ENCODE measurements at regions not wholly inside any gene's neighbourhood (a gene's known extent, or its start where the extent isn't known, plus 50 kb on each side); places are given as distances from the start of the nearest gene placed in this dataset.

DNA sequence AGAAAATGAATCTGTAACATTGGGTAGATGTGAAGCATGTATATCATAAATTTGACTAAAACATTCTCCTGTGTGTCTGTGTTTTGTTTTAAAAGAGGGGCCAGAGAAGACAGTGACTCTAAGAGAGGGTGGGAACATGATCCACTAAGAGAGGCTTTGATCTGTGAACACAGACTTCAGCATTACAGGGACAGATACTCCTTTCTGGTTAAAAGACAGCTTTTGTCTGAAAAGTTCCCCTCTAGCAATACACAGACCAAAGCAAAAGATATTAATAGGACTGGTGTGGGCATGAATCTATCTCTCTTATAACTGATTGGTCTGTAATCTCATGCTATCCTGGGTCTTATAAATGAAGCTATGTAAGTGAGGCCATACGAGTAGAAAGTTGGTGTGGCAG, 150.9 kb downstream of the NUDT12 start:
- Histone ChIP-seq H3F3A (ENCODE audit: insufficient read depth, low read length) (no peaks in the 10 kb centered on the region), H3K27ac (ENCODE audit: low read depth, low read length, poor library complexity, severe bottlenecking) (no peak overlapping the region), H3K27me3 (ENCODE audit: insufficient read depth, low read length) (no peaks in the 10 kb centered on the region), H3K9me3 (ENCODE audit: low read length) (no peaks in the 10 kb centered on the region), H2AFZ (ENCODE audit: low read length) (no peak overlapping the region), H3K9ac (ENCODE audit: low read length) (no peak overlapping the region), H3K9me2 (ENCODE audit: low read depth, low read length) (no peaks in the 10 kb centered on the region), H4K20me1 (ENCODE audit: insufficient read depth, low read length) (no peaks in the 10 kb centered on the region), H3K4me1 (ENCODE audit: insufficient read depth, low read length, severe bottlenecking) (no peaks in the 10 kb centered on the region), H3K4me3 (ENCODE audit: low read depth, low read length, poor library complexity, severe bottlenecking) (no peak overlapping the region), H3K36me3 (ENCODE audit: insufficient read depth, low read length) (no peaks in the 10 kb centered on the region), H3K4me2 (ENCODE audit: low read length) (no peak overlapping the region), H3K79me2 (ENCODE audit: insufficient read depth, low read length) (no peaks in the 10 kb centered on the region)
- TF ChIP-seq, protein P1, sequence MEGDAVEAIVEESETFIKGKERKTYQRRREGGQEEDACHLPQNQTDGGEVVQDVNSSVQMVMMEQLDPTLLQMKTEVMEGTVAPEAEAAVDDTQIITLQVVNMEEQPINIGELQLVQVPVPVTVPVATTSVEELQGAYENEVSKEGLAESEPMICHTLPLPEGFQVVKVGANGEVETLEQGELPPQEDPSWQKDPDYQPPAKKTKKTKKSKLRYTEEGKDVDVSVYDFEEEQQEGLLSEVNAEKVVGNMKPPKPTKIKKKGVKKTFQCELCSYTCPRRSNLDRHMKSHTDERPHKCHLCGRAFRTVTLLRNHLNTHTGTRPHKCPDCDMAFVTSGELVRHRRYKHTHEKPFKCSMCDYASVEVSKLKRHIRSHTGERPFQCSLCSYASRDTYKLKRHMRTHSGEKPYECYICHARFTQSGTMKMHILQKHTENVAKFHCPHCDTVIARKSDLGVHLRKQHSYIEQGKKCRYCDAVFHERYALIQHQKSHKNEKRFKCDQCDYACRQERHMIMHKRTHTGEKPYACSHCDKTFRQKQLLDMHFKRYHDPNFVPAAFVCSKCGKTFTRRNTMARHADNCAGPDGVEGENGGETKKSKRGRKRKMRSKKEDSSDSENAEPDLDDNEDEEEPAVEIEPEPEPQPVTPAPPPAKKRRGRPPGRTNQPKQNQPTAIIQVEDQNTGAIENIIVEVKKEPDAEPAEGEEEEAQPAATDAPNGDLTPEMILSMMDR (IDR thresholded peaks at IDR 0.05; ENCODE audit: low read length) = no peak
- no peak for TF ChIP-seq EZH2 (IDR thresholded peaks at IDR 0.05; ENCODE audit: borderline replicate concordance, low read length)

GRCh38 chr5:103410172-103410571, 151.6 kb downstream of the MACIR start:
- H3K4me3 ChIP-seq (ENCODE audit: low read depth, low read length, poor library complexity, severe bottlenecking) = no peak overlapping the region
- H3K27ac ChIP-seq (ENCODE audit: low read depth, low read length, poor library complexity, severe bottlenecking) = no peak overlapping the region
- H3K9ac ChIP-seq (ENCODE audit: low read length) = no peak overlapping the region
- no peak overlapping the region for H2AFZ ChIP-seq (ENCODE audit: low read length)
- H3K9me3 ChIP-seq (ENCODE audit: low read length) = no peaks in the 10 kb centered on the region
- no peaks in the 10 kb centered on the region for H3K36me3 ChIP-seq (ENCODE audit: insufficient read depth, low read length)
- H3K27me3 ChIP-seq (ENCODE audit: insufficient read depth, low read length) = no peaks in the 10 kb centered on the region
- TF ChIP-seq, protein P1 (IDR thresholded peaks at IDR 0.05; ENCODE audit: low read length) = no peak
- no peak for TF ChIP-seq EZH2 (IDR thresholded peaks at IDR 0.05; ENCODE audit: borderline replicate concordance, low read length)
- H3K9me2 ChIP-seq (ENCODE audit: low read depth, low read length) = no peaks in the 10 kb centered on the region
- no peak overlapping the region for H3K4me2 ChIP-seq (ENCODE audit: low read length)
- no peaks in the 10 kb centered on the region for H3K4me1 ChIP-seq (ENCODE audit: insufficient read depth, low read length, severe bottlenecking)
- no peaks in the 10 kb centered on the region for H3F3A ChIP-seq (ENCODE audit: insufficient read depth, low read length)
- no peaks in the 10 kb centered on the region for H4K20me1 ChIP-seq (ENCODE audit: insufficient read depth, low read length)
- no peaks in the 10 kb centered on the region for H3K79me2 ChIP-seq (ENCODE audit: insufficient read depth, low read length)

GRCh38 chr5:103409013-103409670, 150.6 kb downstream of the MACIR start:
- no peaks in the 10 kb centered on the region for H3K9me2 ChIP-seq (ENCODE audit: low read depth, low read length)
- no peak overlapping the region for H3K27ac ChIP-seq (ENCODE audit: low read depth, low read length, poor library complexity, severe bottlenecking)
- H3K4me2 ChIP-seq (ENCODE audit: low read length) = no peak overlapping the region
- H3K9ac ChIP-seq (ENCODE audit: low read length) = no peak overlapping the region
- H4K20me1 ChIP-seq (ENCODE audit: insufficient read depth, low read length) = no peaks in the 10 kb centered on the region
- no peaks in the 10 kb centered on the region for H3K36me3 ChIP-seq (ENCODE audit: insufficient read depth, low read length)
- H3K4me3 ChIP-seq (ENCODE audit: low read depth, low read length, poor library complexity, severe bottlenecking) = no peak overlapping the region
- no peak overlapping the region for H2AFZ ChIP-seq (ENCODE audit: low read length)
- H3F3A ChIP-seq (ENCODE audit: insufficient read depth, low read length) = no peaks in the 10 kb centered on the region
- no peaks in the 10 kb centered on the region for H3K79me2 ChIP-seq (ENCODE audit: insufficient read depth, low read length)
- H3K9me3 ChIP-seq (ENCODE audit: low read length) = no peaks in the 10 kb centered on the region
- H3K27me3 ChIP-seq (ENCODE audit: insufficient read depth, low read length) = no peaks in the 10 kb centered on the region
- H3K4me1 ChIP-seq (ENCODE audit: insufficient read depth, low read length, severe bottlenecking) = no peaks in the 10 kb centered on the region
- no peak for TF ChIP-seq EZH2 (IDR thresholded peaks at IDR 0.05; ENCODE audit: borderline replicate concordance, low read length)
- TF ChIP-seq, protein P1 (IDR thresholded peaks at IDR 0.05; ENCODE audit: low read length) = no peak

Measured in OCI-LY1 (cell line).